GM18508 (cell line): ENCODE measurements at regions not wholly inside any gene's neighbourhood (a gene's known extent, or its start where the extent isn't known, plus 50 kb on each side); places are given as distances from the start of the nearest gene placed in this dataset.

Source experiments
- ATAC-seq: cut with Tn5 transposase; IDR thresholded peaks from one replicate; pipeline ENCODE4 v1.9.1; 2021; ENCODE audit warnings: moderate number of reproducible peaks; ENCODE audit not compliant: insufficient read depth, unreplicated experiment

DNA sequence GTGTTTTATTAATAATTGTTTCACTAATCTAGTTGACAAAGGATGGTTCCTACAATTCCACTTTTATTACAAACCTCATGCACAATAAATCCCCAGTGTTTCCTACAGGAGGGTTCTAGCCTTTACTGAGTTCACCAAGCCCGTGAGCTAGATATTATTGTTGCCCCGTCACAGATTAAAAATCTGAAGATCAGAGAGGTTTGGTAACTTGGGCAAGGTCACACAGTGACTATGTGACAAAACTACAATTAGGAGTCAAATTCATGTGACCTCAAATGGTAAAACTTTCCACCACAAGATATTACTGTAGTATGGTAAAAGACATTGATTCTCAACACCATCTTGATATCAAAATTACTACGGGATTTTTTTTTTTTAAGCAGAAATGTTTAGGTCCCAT is 124.6 kb downstream of the BTC start:
- ATAC-seq, result no peak

DNA sequence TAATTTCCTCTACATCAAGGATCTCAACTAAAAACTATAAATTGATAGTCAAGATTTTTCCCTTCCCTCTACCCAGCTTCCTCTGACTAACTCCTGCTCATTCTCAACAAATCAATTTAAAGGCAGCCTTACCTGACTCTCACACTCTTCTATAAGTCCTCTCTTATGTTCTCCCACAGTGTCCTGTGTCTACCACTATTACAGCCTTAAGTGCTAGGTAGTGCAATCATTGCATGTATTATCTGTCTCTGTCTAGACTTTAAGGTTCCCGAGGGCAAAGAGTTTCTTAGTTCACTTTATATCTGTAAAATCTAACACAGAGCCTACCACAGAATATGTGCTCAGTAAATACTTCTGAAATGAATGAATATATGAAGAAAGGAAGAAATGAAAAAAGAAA is 123.7 kb downstream of the BTC start:
- ATAC-seq, result no peak

- no peak for ATAC-seq
Measured at GRCh38 chr4:74671080-74671698, 123.1 kb downstream of the BTC start.

DNA sequence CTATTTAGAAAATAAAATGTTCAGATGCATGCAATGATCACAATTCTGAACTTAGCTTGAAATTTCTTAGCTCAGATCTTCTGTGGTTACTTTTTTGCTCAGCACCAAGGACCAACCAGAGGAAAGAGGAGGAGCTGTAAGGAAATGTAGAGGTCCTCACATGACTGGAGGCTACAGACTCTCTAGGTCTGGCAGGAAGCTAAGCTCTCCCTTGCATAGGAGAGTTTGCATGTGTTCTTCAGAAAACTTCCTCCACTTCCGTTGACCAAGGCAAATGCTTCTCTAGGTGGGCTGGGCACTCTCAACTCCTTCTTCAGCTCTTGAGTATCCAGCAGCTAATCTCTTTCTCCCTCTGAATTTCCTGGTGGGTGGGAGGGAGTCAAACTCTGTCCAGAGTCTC is 119.6 kb downstream of the BTC start:
- no peak for ATAC-seq

DNA sequence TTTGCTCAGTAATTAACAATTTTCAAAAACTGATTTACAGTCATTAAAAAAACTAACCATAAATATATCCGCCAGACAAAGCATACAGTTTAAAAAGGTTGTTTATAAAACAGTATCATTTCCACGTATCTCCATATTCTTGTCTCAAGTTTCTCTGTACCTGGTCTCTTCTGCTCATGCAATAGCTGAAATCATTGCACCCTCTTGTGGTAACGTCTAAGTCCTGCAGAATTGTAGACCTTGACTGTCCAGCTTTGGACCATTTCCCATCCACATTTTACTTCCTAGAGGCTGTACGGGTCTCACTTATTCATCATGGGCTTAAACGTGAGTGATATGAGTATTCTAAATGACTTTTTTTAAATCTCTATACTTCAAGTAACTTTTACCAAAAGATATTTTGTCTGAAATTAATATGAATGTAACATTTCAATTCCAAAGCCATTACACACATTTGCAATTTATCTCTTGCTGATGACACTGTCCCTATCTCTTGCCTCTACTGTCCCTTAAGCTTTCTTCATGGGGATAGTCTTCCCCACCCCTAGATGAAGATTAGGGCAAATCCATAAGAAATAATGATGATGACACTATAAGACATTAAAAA is 118.5 kb downstream of the BTC start:
- ATAC-seq, result peak; percentile 76

DNA sequence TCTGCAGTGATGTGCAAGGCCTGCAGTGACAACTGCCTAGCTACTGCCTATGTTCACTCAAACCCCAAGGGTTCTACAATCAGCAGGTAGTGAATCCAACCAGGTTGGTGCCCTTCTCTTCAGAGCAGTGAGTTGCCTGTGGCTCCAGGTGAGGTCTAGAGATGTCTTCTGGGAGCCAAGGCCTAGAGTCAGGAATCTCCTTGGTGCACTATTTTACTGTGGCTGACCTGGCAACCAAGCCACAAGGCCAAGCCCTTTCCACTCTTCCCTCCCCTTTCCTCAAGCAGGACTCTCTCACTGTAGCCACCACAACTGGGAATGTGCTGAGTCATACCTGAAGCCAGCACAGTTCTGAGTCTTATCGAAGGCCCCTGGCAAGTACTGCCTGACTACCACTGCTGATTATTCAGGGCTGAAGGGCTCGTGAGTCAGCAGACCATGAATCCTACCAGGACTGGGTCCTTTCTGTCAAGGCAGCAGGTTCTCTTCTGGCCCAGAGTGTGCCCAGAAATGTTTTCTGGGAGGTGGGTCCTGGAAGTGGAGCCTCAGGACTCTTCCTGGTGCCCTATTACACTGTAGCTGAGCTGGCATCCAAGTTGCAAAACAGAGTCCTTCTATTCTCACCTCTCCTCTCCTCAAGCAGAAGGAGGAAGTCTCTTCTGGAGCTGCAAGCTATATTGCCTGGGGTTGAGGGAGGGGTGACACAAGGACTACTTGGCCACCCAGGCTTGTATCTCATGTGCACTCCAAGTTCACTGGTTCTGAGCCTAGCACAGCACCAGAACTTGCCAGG is 111.6 kb downstream of the BTC start:
- ATAC-seq, result no peak

- no peak for ATAC-seq
Measured at GRCh38 chr4:74692972-74693371, 101.4 kb downstream of the BTC start.
